Rectal smooth muscle tissue (tissue), 1 donor: ENCODE measurements at regions not wholly inside any gene's neighbourhood (a gene's known extent, or its start where the extent isn't known, plus 50 kb on each side); places are given as distances from the start of the nearest gene placed in this dataset.
"Not testable (repeated sequence)": the region's sequence is repeated elsewhere in the genome, so short reads cannot be mapped to it uniquely, and the experiment has no call there.

Experiments used
- H3K27ac ChIP-seq: one replicate; pipeline ENCODE4 v1.7.0; 2013; ENCODE audit warnings: low read depth, low read length, inconsistent platforms
- H3K27me3 ChIP-seq: one replicate; pipeline ENCODE4 v1.7.0; 2013; ENCODE audit warnings: low read length; ENCODE audit not compliant: control insufficient read depth, insufficient read depth
- H3K36me3 ChIP-seq: one replicate; pipeline ENCODE4 v1.7.0; 2013; ENCODE audit warnings: low read length; ENCODE audit not compliant: control insufficient read depth, insufficient read depth
- H3K4me1 ChIP-seq: one replicate; pipeline ENCODE4 v1.7.0; 2013; ENCODE audit warnings: low read length; ENCODE audit not compliant: control insufficient read depth, insufficient read depth
- H3K4me3 ChIP-seq: one replicate; pipeline ENCODE4 v1.7.0; 2013; ENCODE audit warnings: low read length
- H3K9ac ChIP-seq: one replicate; pipeline ENCODE4 v1.7.0; 2013; ENCODE audit warnings: low read length

GRCh38 chr2:36137612-36138011 lies 218.0 kb upstream of the CRIM1 start:
- Histone ChIP-seq H3K36me3 (no peaks in the 10 kb centered on the region), H3K4me1 (no peaks in the 10 kb centered on the region), H3K4me3 (no peak overlapping the region), H3K27ac (no peak overlapping the region), H3K9ac (no peak overlapping the region), H3K27me3 (no peaks in the 10 kb centered on the region)

DNA sequence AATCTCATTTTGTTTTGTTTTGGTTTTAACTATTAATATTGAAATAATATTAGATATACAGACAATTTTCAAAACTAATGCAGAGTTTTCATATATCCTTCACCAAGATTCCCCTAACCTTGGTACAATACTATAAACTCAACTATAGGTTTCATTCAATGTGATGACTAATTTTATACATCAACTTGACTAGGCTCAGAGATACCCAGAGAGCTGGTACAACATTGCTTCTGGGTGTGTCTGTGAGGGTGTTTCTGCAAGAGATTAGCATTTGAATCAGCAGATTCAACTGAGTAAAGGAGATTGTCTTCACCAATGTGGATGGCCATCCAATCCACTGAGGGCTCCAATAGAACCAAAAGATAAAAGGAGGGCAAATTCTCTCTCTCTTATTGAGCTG lies 221.3 kb upstream of the CRIM1 start:
- H3K27ac ChIP-seq, result no peak overlapping the region

GRCh38 chr2:36128359-36128758 lies 227.2 kb upstream of the CRIM1 start:
- H3K27me3 ChIP-seq, result no peaks in the 10 kb centered on the region
- H3K4me3 ChIP-seq, result no peak overlapping the region
- no peaks in the 10 kb centered on the region for H3K36me3 ChIP-seq
- H3K27ac ChIP-seq, result no peak overlapping the region
- H3K9ac ChIP-seq, result no peak overlapping the region
- H3K4me1 ChIP-seq, result no peaks in the 10 kb centered on the region

More for the DNA sequence above, 221.3 kb upstream of the CRIM1 start:
- H3K27me3 ChIP-seq, result no peaks in the 10 kb centered on the region
- no peaks in the 10 kb centered on the region for H3K36me3 ChIP-seq
- H3K4me1 ChIP-seq, result no peaks in the 10 kb centered on the region
- no peak overlapping the region for H3K9ac ChIP-seq
- no peak overlapping the region for H3K4me3 ChIP-seq

GRCh38 chr2:36125702-36126101 lies 229.9 kb upstream of the CRIM1 start:
- Histone ChIP-seq H3K27me3 (no peaks in the 10 kb centered on the region), H3K4me1 (no peaks in the 10 kb centered on the region), H3K36me3 (no peaks in the 10 kb centered on the region)

GRCh38 chr2:36123995-36124394 lies 231.6 kb upstream of the CRIM1 start:
- Histone ChIP-seq H3K36me3 (no peaks in the 10 kb centered on the region), H3K27me3 (no peaks in the 10 kb centered on the region), H3K4me1 (no peaks in the 10 kb centered on the region), H3K9ac (no peak overlapping the region), H3K4me3 (no peak overlapping the region), H3K27ac (no peak overlapping the region)

More at GRCh38 chr2:36125702-36126101, 229.9 kb upstream of the CRIM1 start:
- Histone ChIP-seq H3K27ac (no peak overlapping the region), H3K9ac (no peak overlapping the region), H3K4me3 (no peak overlapping the region)

DNA sequence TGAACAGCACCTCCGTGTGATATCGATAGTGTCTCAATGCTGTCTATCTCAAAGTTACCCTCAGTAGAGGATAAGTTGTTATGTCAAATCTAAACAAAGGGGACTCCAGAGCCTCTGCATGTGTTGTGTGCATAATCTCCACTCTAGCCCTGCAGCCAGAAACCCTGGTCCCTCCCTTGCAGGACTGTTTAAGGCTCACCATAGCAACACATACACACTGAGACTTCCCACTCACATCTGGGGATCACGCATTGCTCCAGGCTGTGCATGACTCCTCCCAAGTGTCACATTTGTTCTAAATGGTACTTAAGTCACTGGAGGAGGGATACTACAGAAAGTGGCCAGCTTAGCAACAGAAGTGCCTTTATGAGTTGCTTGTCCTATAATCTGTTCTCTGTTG lies 258.6 kb upstream of the CRIM1 start:
- Histone ChIP-seq H3K4me3 (no peak overlapping the region), H3K9ac (no peak overlapping the region), H3K4me1 (no peaks in the 10 kb centered on the region), H3K27ac (no peak overlapping the region), H3K27me3 (no peaks in the 10 kb centered on the region), H3K36me3 (no peaks in the 10 kb centered on the region)

- not testable (repeated sequence) for H3K9ac ChIP-seq, H3K27me3 ChIP-seq
Measured at GRCh38 chr2:36091844-36092741, 263.5 kb upstream of the CRIM1 start.

GRCh38 chr2:36088716-36089328 lies 266.8 kb upstream of the CRIM1 start:
- H3K36me3 ChIP-seq, result no peaks in the 10 kb centered on the region
- H3K4me3 ChIP-seq, result no peak overlapping the region
- H3K27ac ChIP-seq, result no peak overlapping the region
- H3K4me1 ChIP-seq, result no peaks in the 10 kb centered on the region
- no peak overlapping the region for H3K9ac ChIP-seq
- H3K27me3 ChIP-seq, result no peaks in the 10 kb centered on the region

More at GRCh38 chr2:36091844-36092741, 263.5 kb upstream of the CRIM1 start:
- H3K27ac ChIP-seq, H3K4me3 ChIP-seq, H3K36me3 ChIP-seq, H3K4me1 ChIP-seq: not testable (repeated sequence)

- Histone ChIP-seq H3K36me3 (no peaks in the 10 kb centered on the region), H3K4me3 (no peak overlapping the region), H3K9ac (no peak overlapping the region), H3K27me3 (no peaks in the 10 kb centered on the region), H3K27ac (no peak overlapping the region), H3K4me1 (no peaks in the 10 kb centered on the region)
Measured at GRCh38 chr2:36087344-36087743, 268.2 kb upstream of the CRIM1 start.

DNA sequence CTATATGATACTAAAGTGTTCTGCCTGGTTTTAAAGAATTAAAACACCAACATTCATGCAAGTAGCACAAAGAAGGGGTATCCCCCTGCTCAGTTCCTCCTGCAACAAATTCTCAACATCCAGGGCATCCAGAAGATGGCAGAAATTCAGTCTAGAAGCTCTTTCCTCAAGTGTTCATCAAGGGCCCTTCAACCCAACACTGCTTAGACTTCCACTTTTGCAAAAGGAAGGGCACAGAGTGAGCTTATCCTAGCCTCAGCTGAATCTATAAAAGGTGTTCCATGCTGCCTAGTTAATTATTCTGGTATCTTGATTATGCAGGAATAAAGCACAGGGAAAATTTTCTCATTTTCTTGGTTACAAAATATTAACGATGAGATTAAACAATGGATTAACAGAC lies 275.8 kb upstream of the CRIM1 start:
- Histone ChIP-seq H3K4me3 (no peak overlapping the region), H3K27me3 (no peaks in the 10 kb centered on the region), H3K4me1 (no peaks in the 10 kb centered on the region), H3K27ac (no peak overlapping the region), H3K9ac (no peak overlapping the region), H3K36me3 (no peaks in the 10 kb centered on the region)

DNA sequence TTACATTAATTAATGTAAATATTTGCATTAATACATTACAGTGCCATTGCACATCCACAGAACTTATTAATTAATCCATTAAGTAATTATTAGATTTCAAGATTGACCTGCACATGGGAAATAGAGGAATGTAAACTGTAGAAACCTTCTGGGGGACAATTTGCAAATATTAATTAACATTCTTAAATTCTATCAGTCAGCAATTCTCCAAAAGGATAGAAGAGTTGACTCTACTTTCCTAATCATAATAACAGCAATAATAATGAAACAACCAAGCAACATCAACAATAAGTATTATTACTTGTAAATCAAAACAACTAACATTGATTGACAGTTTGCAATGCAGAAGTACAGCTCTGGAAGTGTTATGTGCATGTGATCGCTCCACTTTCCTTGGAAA lies 281.6 kb upstream of the CRIM1 start:
- Histone ChIP-seq H3K36me3 (no peaks in the 10 kb centered on the region), H3K9ac (no peak overlapping the region), H3K27me3 (no peaks in the 10 kb centered on the region), H3K4me1 (no peaks in the 10 kb centered on the region), H3K27ac (no peak overlapping the region), H3K4me3 (no peak overlapping the region)

DNA sequence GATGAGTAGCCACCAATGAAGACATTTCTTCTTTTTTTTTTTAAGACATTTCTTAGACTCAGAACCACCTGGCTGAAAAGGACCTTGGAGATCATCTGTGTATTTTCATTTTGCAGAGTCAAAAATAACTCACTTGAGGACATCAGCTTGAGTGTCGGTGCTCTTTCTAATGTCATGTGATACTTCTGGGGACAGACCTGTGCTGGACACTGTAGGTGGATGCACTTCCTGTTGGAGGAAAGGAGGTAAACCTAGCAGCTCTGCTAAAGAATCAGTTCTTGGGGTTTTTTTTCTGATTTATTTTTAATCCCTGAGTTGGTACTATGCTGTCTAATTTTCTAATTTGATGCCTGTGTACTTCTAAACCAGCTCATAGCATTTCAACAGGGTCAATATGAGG lies 283.9 kb upstream of the CRIM1 start:
- Histone ChIP-seq H3K36me3 (no peaks in the 10 kb centered on the region), H3K27me3 (no peaks in the 10 kb centered on the region), H3K4me3 (no peak overlapping the region), H3K4me1 (no peaks in the 10 kb centered on the region), H3K9ac (no peak overlapping the region), H3K27ac (no peak overlapping the region)

GRCh38 chr2:36069074-36069473 lies 286.5 kb upstream of the CRIM1 start:
- Histone ChIP-seq H3K27ac (no peak overlapping the region), H3K36me3 (no peaks in the 10 kb centered on the region), H3K27me3 (no peaks in the 10 kb centered on the region), H3K4me1 (no peaks in the 10 kb centered on the region), H3K4me3 (no peak overlapping the region), H3K9ac (no peak overlapping the region)
